Liver (tissue), 8 donors: ENCODE measurements at regions not wholly inside any gene's neighbourhood (a gene's known extent, or its start where the extent isn't known, plus 50 kb on each side); places are given as distances from the start of the nearest gene placed in this dataset.

Source experiments
- DNase-seq: peaks from one replicate; pipeline ENCODE4 v3.0.0-alpha.2; 2017; ENCODE audit warnings: low spot score
- H3K27ac ChIP-seq, 2 donors: one replicate each; pipeline ENCODE4 v1.7.0; 2013; ENCODE audit warnings: inconsistent platforms in 2 of 2, low read length in 2 of 2, control low read depth in 1 of 2, low read depth in 1 of 2, mild to moderate bottlenecking in 1 of 2
- H3K27me3 ChIP-seq, 4 donors: one replicate each; pipeline versions ENCODE4 v1.6.1 to v1.7.0; 2013; ENCODE audit warnings: low read length in 3 of 4, inconsistent platforms in 1 of 4, mild to moderate bottlenecking in 1 of 4, moderate library complexity in 1 of 4; ENCODE audit not compliant: control insufficient read depth in 4 of 4, insufficient read depth in 4 of 4
- H3K36me3 ChIP-seq, 4 donors: one replicate each; pipeline versions ENCODE4 v1.6.1 to v1.7.0; 2013; ENCODE audit warnings: low read length in 3 of 4, mild to moderate bottlenecking in 3 of 4, low read depth in 1 of 4, moderate library complexity in 1 of 4; ENCODE audit not compliant: control insufficient read depth in 4 of 4, insufficient read depth in 3 of 4
- H3K4me1 ChIP-seq, 4 donors: one replicate each; pipeline versions ENCODE4 v1.6.1 to v1.7.0; 2013; ENCODE audit warnings: low read length in 3 of 4, mild to moderate bottlenecking in 3 of 4, moderate library complexity in 1 of 4; ENCODE audit not compliant: control insufficient read depth in 4 of 4, insufficient read depth in 4 of 4
- H3K4me3 ChIP-seq, 3 donors: one replicate each; pipeline versions ENCODE4 v1.6.1 to v1.7.0; 2013; ENCODE audit warnings: low read length in 3 of 3, control low read depth in 1 of 3, low read depth in 1 of 3, mild to moderate bottlenecking in 1 of 3
- H3K9ac ChIP-seq, 2 donors: one replicate each; pipeline ENCODE4 v1.7.0; 2013; ENCODE audit warnings: low read length in 2 of 2, mild to moderate bottlenecking in 2 of 2, moderate library complexity in 2 of 2, control low read depth in 1 of 2, low read depth in 1 of 2
- H3K9me3 ChIP-seq, 4 donors: one replicate each; pipeline versions ENCODE4 v1.6.1 to v1.7.0; 2013; ENCODE audit warnings: low read length in 3 of 4; ENCODE audit not compliant: control insufficient read depth in 4 of 4
- FOXA1 ChIP-seq: IDR thresholded peaks from 2 replicates; pipeline ENCODE4 v1.6.1; 2016; ENCODE audit warnings: antibody characterized with exemption
- FOXA2 ChIP-seq: IDR thresholded peaks from 2 replicates; pipeline ENCODE4 v1.6.1; 2016; ENCODE audit warnings: antibody characterized with exemption
- GABPA ChIP-seq, 2 donors: IDR thresholded peaks in 1 of 2; conservative IDR thresholded peaks in 1 of 2; 2 replicates each; pipeline ENCODE4 v1.6.1; 2016; ENCODE audit warnings: antibody characterized with exemption in 2 of 2, mild to moderate bottlenecking in 1 of 2, moderate library complexity in 1 of 2
- HNF4A ChIP-seq, 2 donors: conservative IDR thresholded peaks; 2 replicates each; pipeline ENCODE4 v1.6.1; 2016; ENCODE audit warnings: antibody characterized with exemption in 2 of 2, mild to moderate bottlenecking in 2 of 2
- JUND ChIP-seq, 2 donors: IDR thresholded peaks; 2 replicates each; pipeline ENCODE4 v1.6.1; 2016; ENCODE audit warnings: antibody characterized with exemption in 2 of 2
- NR2F2 ChIP-seq: IDR thresholded peaks from 2 replicates; pipeline ENCODE4 v1.6.1; 2016; ENCODE audit warnings: antibody characterized with exemption
- RAD21 ChIP-seq, 2 donors: IDR thresholded peaks; 2 replicates each; pipeline ENCODE4 v1.6.1; 2016; ENCODE audit warnings: antibody characterized with exemption in 2 of 2, mild to moderate bottlenecking in 2 of 2
- SP1 ChIP-seq: IDR thresholded peaks from 2 replicates; pipeline ENCODE4 v1.6.1; 2018; ENCODE audit warnings: antibody characterized with exemption, mild to moderate bottlenecking
- TAF1 ChIP-seq: conservative IDR thresholded peaks from 2 replicates; pipeline ENCODE4 v1.6.1; 2016; ENCODE audit warnings: antibody characterized with exemption, mild to moderate bottlenecking
- YY1 ChIP-seq: IDR thresholded peaks from 2 replicates; pipeline ENCODE4 v1.6.1; 2016; ENCODE audit warnings: antibody characterized with exemption, mild to moderate bottlenecking
- WGBS: extraction: QIAGEN DNeasy Blood & Tissue Kit; methylation state at CpG from one replicate; pipeline ENCODE4 v1.1.7; 2013; 5-methylcytosine and 5-hydroxymethylcytosine counted together
- TF ChIP-seq, protein P1 (sequence below): fragments of 150-350 bp; IDR thresholded peaks from 2 replicates; pipeline ENCODE4 v1.5.1; 2017; ENCODE audit warnings: improper control_type of control experiment, low read depth, low read length; ENCODE audit not compliant: missing input control
- TF ChIP-seq, protein P2 (sequence below): IDR thresholded peaks from 2 replicates; pipeline ENCODE4 v1.6.1; 2016; ENCODE audit warnings: antibody characterized with exemption
- TF ChIP-seq, protein P3 (sequence below): IDR thresholded peaks from 2 replicates; pipeline ENCODE4 v1.6.1; 2016; ENCODE audit warnings: antibody characterized with exemption
- TF ChIP-seq, protein P4 (sequence below): IDR thresholded peaks from 2 replicates; pipeline ENCODE4 v1.6.1; 2016; ENCODE audit warnings: antibody characterized with exemption
- TF ChIP-seq, protein P5 (sequence below): IDR thresholded peaks from 2 replicates; pipeline ENCODE4 v1.6.1; 2016; ENCODE audit warnings: antibody characterized with exemption, mild to moderate bottlenecking
- donor health status: healthy.
- donor health status: healthy.
- donor health status: healthy.
- donor health status: healthy.
- donor health status: healthy.

DNA sequence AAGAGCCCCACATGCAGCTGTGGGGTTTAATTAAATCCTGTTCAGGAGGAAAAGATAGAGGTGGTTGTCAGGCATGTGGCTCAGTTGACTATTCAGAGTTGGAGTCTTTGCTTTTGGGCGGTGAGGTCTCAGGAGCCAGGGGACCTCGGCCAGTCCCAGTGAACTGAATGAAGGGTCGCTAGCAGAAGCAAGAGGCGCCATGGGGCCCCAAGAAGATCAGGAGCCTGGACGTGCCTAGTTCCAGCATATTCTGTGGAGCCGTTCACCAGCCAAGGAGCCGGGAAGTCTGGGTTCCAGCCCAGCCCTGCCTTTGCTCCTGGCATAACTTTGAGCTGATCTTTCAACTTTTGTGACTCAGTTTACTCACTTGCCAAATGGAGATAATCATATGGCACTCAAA, 217.7 kb upstream of the IRF2BP2 start:
- TF ChIP-seq, protein P1, sequence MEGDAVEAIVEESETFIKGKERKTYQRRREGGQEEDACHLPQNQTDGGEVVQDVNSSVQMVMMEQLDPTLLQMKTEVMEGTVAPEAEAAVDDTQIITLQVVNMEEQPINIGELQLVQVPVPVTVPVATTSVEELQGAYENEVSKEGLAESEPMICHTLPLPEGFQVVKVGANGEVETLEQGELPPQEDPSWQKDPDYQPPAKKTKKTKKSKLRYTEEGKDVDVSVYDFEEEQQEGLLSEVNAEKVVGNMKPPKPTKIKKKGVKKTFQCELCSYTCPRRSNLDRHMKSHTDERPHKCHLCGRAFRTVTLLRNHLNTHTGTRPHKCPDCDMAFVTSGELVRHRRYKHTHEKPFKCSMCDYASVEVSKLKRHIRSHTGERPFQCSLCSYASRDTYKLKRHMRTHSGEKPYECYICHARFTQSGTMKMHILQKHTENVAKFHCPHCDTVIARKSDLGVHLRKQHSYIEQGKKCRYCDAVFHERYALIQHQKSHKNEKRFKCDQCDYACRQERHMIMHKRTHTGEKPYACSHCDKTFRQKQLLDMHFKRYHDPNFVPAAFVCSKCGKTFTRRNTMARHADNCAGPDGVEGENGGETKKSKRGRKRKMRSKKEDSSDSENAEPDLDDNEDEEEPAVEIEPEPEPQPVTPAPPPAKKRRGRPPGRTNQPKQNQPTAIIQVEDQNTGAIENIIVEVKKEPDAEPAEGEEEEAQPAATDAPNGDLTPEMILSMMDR, result no peak
- TF ChIP-seq, protein P2, sequence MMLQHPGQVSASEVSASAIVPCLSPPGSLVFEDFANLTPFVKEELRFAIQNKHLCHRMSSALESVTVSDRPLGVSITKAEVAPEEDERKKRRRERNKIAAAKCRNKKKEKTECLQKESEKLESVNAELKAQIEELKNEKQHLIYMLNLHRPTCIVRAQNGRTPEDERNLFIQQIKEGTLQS, result no peak
- TF ChIP-seq, protein P3, sequence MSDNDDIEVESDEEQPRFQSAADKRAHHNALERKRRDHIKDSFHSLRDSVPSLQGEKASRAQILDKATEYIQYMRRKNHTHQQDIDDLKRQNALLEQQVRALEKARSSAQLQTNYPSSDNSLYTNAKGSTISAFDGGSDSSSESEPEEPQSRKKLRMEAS, result no peak
- TF ChIP-seq GABPA (IDR thresholded peaks at IDR 0.05 in 1 of 2, conservative IDR thresholded peaks at IDR 0.05 in 1 of 2) (no peak), NR2F2 (no peak), FOXA1 (no peak), HNF4A (conservative IDR thresholded peaks at IDR 0.05) (no peak), RAD21 (IDR thresholded peaks at IDR 0.05) (no peak), SP1 (no peak), TAF1 (no peak), JUND (IDR thresholded peaks at IDR 0.05) (no peak), YY1 (no peak), FOXA2 (no peak)
- TF ChIP-seq, protein P4, sequence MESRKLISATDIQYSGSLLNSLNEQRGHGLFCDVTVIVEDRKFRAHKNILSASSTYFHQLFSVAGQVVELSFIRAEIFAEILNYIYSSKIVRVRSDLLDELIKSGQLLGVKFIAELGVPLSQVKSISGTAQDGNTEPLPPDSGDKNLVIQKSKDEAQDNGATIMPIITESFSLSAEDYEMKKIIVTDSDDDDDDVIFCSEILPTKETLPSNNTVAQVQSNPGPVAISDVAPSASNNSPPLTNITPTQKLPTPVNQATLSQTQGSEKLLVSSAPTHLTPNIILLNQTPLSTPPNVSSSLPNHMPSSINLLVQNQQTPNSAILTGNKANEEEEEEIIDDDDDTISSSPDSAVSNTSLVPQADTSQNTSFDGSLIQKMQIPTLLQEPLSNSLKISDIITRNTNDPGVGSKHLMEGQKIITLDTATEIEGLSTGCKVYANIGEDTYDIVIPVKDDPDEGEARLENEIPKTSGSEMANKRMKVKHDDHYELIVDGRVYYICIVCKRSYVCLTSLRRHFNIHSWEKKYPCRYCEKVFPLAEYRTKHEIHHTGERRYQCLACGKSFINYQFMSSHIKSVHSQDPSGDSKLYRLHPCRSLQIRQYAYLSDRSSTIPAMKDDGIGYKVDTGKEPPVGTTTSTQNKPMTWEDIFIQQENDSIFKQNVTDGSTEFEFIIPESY, result no peak
- TF ChIP-seq, protein P5, sequence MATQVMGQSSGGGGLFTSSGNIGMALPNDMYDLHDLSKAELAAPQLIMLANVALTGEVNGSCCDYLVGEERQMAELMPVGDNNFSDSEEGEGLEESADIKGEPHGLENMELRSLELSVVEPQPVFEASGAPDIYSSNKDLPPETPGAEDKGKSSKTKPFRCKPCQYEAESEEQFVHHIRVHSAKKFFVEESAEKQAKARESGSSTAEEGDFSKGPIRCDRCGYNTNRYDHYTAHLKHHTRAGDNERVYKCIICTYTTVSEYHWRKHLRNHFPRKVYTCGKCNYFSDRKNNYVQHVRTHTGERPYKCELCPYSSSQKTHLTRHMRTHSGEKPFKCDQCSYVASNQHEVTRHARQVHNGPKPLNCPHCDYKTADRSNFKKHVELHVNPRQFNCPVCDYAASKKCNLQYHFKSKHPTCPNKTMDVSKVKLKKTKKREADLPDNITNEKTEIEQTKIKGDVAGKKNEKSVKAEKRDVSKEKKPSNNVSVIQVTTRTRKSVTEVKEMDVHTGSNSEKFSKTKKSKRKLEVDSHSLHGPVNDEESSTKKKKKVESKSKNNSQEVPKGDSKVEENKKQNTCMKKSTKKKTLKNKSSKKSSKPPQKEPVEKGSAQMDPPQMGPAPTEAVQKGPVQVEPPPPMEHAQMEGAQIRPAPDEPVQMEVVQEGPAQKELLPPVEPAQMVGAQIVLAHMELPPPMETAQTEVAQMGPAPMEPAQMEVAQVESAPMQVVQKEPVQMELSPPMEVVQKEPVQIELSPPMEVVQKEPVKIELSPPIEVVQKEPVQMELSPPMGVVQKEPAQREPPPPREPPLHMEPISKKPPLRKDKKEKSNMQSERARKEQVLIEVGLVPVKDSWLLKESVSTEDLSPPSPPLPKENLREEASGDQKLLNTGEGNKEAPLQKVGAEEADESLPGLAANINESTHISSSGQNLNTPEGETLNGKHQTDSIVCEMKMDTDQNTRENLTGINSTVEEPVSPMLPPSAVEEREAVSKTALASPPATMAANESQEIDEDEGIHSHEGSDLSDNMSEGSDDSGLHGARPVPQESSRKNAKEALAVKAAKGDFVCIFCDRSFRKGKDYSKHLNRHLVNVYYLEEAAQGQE, result no peak
- Histone ChIP-seq H3K36me3 (no peaks in the 10 kb centered on the region), H3K4me3 (no peak overlapping the region), H3K27me3 (no peaks in the 10 kb centered on the region), H3K9me3 (no peaks in the 10 kb centered on the region), H3K9ac (no peak overlapping the region), H3K27ac (no peak overlapping the region), H3K4me1 (no peaks in the 10 kb centered on the region)
- whole genome bisulfite sequencing, result 95% methylated on average over 7 of the region's 7 CpGs
- DNase-seq, result no peak

DNA sequence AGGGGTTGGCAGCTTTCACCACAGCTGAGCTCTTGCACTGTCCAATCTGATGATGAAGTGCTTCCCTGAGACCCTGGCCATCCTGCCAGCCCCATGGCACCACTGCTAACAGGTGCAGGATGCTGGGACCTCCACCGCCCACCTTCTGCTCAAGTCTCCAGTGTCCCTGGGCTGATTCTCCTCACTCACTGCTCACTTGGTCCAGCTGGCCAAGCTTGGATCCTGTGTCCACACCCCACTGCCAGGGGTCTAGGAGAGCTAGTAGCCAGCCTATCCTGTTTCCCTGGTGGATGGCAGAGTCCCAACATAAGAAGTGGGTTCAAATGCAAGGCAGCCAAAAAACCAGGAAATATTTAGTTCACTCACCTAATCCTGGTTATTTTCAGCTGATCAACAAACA, 217.2 kb upstream of the IRF2BP2 start:
- Histone ChIP-seq H3K9ac (no peak overlapping the region), H3K9me3 (no peaks in the 10 kb centered on the region)
- DNase-seq, result no peak

More for the DNA sequence above, 217.2 kb upstream of the IRF2BP2 start:
- Histone ChIP-seq H3K36me3 (no peaks in the 10 kb centered on the region), H3K4me3 (no peak overlapping the region), H3K27ac (no peak overlapping the region), H3K27me3 (no peaks in the 10 kb centered on the region), H3K4me1 (no peaks in the 10 kb centered on the region)
- whole genome bisulfite sequencing, result 100% methylated on average over 1 of the region's 1 CpG
- TF ChIP-seq, protein P2, result no peak
